ENCODE measurements at regions not wholly inside any gene's neighbourhood (a gene's known extent, or its start where the extent isn't known, plus 50 kb on each side); places are given as distances from the start of the nearest gene placed in this dataset.

- H4K20me1 ChIP-seq (ENCODE audit: insufficient read depth, low read length): no peaks in the 10 kb centered on the region
- H3K4me3 ChIP-seq (ENCODE audit: low read length): no peak overlapping the region
- H3K9me3 ChIP-seq (ENCODE audit: insufficient read depth, low read length): no peaks in the 10 kb centered on the region
- no peak overlapping the region for H2AFZ ChIP-seq (ENCODE audit: low read depth, low read length)
- H3K27ac ChIP-seq (ENCODE audit: low read length): no peak overlapping the region
- H3K36me3 ChIP-seq (replicated peaks; ENCODE audit: low read depth, low read length): no peaks in the 10 kb centered on the region
- H3K27me3 ChIP-seq (ENCODE audit: low read depth, low read length): no peaks in the 10 kb centered on the region
- H3K4me2 ChIP-seq (ENCODE audit: low read length): no peak overlapping the region
- no peak for TF ChIP-seq EZH2phosphoT487 (IDR thresholded peaks at IDR 0.05; ENCODE audit: low read depth)
- TF ChIP-seq CTCF (IDR thresholded peaks at IDR 0.05; ENCODE audit: low read depth, low read length): no peak
- H3K79me2 ChIP-seq (ENCODE audit: low read length): no peaks in the 10 kb centered on the region
- H3K9ac ChIP-seq (ENCODE audit: low read length): no peak overlapping the region
- H3K4me1 ChIP-seq (ENCODE audit: low read length): peaks cover 4% of the 10 kb centered on the region; the same call in 1 of the 2 replicates
These were observed 152.9 kb upstream of the DDX18 start for GRCh38 chr2:117661619-117662018.

- H3K4me1 ChIP-seq (ENCODE audit: low read length): peaks cover 48% of the 10 kb centered on the region
- H2AFZ ChIP-seq (ENCODE audit: low read depth, low read length): peak overlapping the region; percentile 7; the same call in 1 of the 2 replicates
- H3K27ac ChIP-seq (ENCODE audit: low read length): no peak overlapping the region
- peak overlapping the region; percentile 61 for H3K4me2 ChIP-seq (ENCODE audit: low read length)
- no peaks in the 10 kb centered on the region for H3K79me2 ChIP-seq (ENCODE audit: low read length)
- no peak overlapping the region; the same call in 1 of the 2 replicates for H3K9ac ChIP-seq (ENCODE audit: low read length)
- H3K36me3 ChIP-seq (replicated peaks; ENCODE audit: low read depth, low read length): peaks cover 2% of the 10 kb centered on the region
- TF ChIP-seq CTCF (IDR thresholded peaks at IDR 0.05; ENCODE audit: low read depth, low read length) (no peak), EZH2phosphoT487 (IDR thresholded peaks at IDR 0.05; ENCODE audit: low read depth) (no peak)
- H3K4me3 ChIP-seq (ENCODE audit: low read length): peak overlapping the region; percentile 36; the same call in 1 of the 2 replicates
- H3K9me3 ChIP-seq (ENCODE audit: insufficient read depth, low read length): peaks cover 12% of the 10 kb centered on the region; the same call in 1 of the 2 replicates
- H4K20me1 ChIP-seq (ENCODE audit: insufficient read depth, low read length): no peaks in the 10 kb centered on the region
- H3K27me3 ChIP-seq (ENCODE audit: low read depth, low read length): no peaks in the 10 kb centered on the region
These were observed 140.3 kb upstream of the DDX18 start for GRCh38 chr2:117674172-117674571.

- Histone ChIP-seq H4K20me1 (ENCODE audit: insufficient read depth, low read length) (no peaks in the 10 kb centered on the region), H3K4me1 (ENCODE audit: low read length) (peaks cover 62% of the 10 kb centered on the region), H3K27me3 (ENCODE audit: low read depth, low read length) (no peaks in the 10 kb centered on the region), H3K4me3 (ENCODE audit: low read length) (no peak overlapping the region), H3K36me3 (replicated peaks; ENCODE audit: low read depth, low read length) (peaks cover 7% of the 10 kb centered on the region), H3K9me3 (ENCODE audit: insufficient read depth, low read length) (0 out of 2 replicates have a peak, but pooled peaks cover 6% of the 10 kb centered on the region), H3K4me2 (ENCODE audit: low read length) (peak overlapping the region; percentile 41; the same call in 1 of the 2 replicates), H3K9ac (ENCODE audit: low read length) (no peak overlapping the region), H3K27ac (ENCODE audit: low read length) (peak overlapping the region; percentile 53), H3K79me2 (ENCODE audit: low read length) (no peaks in the 10 kb centered on the region), H2AFZ (ENCODE audit: low read depth, low read length) (no peak overlapping the region)
- TF ChIP-seq CTCF (IDR thresholded peaks at IDR 0.05; ENCODE audit: low read depth, low read length) (no peak), EZH2phosphoT487 (IDR thresholded peaks at IDR 0.05; ENCODE audit: low read depth) (no peak)
These were observed 134.5 kb upstream of the DDX18 start for GRCh38 chr2:117679952-117680351.

- Histone ChIP-seq H3K36me3 (replicated peaks; ENCODE audit: low read depth, low read length) (peaks cover 19% of the 10 kb centered on the region), H3K27me3 (ENCODE audit: low read depth, low read length) (no peaks in the 10 kb centered on the region), H4K20me1 (ENCODE audit: insufficient read depth, low read length) (no peaks in the 10 kb centered on the region), H3K4me1 (ENCODE audit: low read length) (peaks cover 47% of the 10 kb centered on the region), H3K4me3 (ENCODE audit: low read length) (no peak overlapping the region), H3K9me3 (ENCODE audit: insufficient read depth, low read length) (peaks cover 15% of the 10 kb centered on the region), H3K79me2 (ENCODE audit: low read length) (no peaks in the 10 kb centered on the region), H2AFZ (ENCODE audit: low read depth, low read length) (no peak overlapping the region), H3K4me2 (ENCODE audit: low read length) (no peak overlapping the region), H3K9ac (ENCODE audit: low read length) (no peak overlapping the region), H3K27ac (ENCODE audit: low read length) (no peak overlapping the region)
- TF ChIP-seq CTCF (IDR thresholded peaks at IDR 0.05; ENCODE audit: low read depth, low read length): no peak
- no peak for TF ChIP-seq EZH2phosphoT487 (IDR thresholded peaks at IDR 0.05; ENCODE audit: low read depth)
These were observed 129.6 kb upstream of the DDX18 start for GRCh38 chr2:117684919-117685318.

Data from OCI-LY3 (cell line).